ENCODE measurements at regions not wholly inside any gene's neighbourhood (a gene's known extent, or its start where the extent isn't known, plus 50 kb on each side); places are given as distances from the start of the nearest gene placed in this dataset.

DNA sequence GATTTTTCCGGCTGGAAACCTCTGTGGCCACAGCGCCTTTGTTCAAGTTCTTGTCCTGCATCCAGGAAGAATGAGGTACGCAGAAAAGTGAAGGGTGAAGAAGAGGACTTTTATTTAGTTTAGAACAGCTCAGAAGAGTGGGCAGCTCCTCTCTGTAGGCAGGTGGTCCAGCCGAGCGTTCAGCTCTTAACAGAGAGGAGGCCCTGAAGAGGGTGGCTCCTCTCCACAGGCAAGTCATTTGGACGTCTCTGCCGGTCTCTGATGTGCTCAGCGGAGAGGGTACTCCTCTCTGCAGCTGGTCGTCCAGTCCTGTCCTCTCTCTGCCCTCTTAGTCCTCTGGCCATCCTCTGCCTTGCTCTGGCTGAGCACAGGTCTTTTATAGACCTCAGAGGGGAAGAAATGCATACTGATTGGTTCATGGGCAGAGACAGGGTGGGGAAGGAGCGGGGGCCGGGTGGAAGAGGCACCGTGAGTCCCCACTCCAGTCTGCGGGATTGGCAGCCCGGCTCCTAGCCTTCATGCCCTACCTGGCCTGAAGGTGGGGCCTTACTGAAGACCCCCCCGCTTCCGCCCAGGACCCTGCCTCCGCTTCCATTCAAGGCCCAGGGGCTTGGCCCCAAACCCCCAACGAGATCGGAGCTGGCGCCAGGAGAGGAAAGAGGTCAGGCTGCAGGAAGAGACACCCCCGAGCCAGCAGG is 70.0 kb upstream of the NKD1 start:
- Mint-ChIP-seq H3K36me3 (no peaks in the 10 kb centered on the region), H3K4me3 (no peak overlapping the region), H3K4me1 (peaks cover 9% of the 10 kb centered on the region), H3K27ac (no peak overlapping the region), H3K27me3 (peaks cover 10% of the 10 kb centered on the region), H3K9me3 (ENCODE audit: low read depth) (no peaks in the 10 kb centered on the region)
- ATAC-seq, result no peak
- no peak for DNase-seq
- CTCF ChIA-PET, result no interaction called here

DNA sequence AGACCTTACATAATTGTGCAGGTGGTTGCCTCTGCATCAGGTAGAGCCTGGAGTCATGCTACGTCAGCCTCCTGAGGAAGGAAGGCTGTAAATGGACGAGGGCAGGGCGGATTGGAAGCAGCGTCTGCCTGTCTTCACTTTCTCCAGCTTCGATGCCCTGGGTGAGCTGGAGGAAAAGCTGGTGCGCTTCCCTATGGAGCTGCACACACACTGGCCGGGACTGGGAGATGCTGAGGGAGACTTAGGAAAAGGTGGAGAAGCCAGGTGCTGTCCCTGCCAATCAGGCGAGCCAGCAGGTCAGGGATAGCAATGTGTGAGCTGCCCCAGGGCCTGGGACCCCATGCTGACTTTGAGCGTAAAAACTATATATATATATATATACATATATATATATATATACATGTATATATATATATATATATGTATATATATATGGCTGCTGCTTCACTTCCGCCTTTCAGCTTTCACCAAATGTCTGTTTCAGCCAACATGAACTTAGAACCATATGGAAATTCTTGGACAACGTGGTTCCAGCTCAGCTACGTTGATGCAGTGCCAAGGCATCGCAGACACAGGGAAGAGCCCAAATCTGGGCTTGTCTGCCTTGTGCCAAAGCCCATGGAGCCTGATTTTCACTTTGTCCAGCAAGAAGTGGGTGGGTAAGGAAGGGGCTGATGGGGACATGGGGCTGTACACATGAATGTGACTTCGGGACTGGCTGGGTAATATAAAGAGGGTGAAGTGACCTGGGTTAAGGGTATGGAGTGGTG is 71.5 kb upstream of the NKD1 start:
- H3K27me3 Mint-ChIP-seq, result peaks cover 14% of the 10 kb centered on the region
- CTCF ChIA-PET, result no interaction called here
- H3K9me3 Mint-ChIP-seq (ENCODE audit: low read depth), result no peaks in the 10 kb centered on the region
- H3K4me3 Mint-ChIP-seq, result no peak overlapping the region
- peaks cover 13% of the 10 kb centered on the region for H3K4me1 Mint-ChIP-seq
- DNase-seq, result no peak
- no peak for ATAC-seq
- no peaks in the 10 kb centered on the region for H3K36me3 Mint-ChIP-seq
- H3K27ac Mint-ChIP-seq, result no peak overlapping the region

DNA sequence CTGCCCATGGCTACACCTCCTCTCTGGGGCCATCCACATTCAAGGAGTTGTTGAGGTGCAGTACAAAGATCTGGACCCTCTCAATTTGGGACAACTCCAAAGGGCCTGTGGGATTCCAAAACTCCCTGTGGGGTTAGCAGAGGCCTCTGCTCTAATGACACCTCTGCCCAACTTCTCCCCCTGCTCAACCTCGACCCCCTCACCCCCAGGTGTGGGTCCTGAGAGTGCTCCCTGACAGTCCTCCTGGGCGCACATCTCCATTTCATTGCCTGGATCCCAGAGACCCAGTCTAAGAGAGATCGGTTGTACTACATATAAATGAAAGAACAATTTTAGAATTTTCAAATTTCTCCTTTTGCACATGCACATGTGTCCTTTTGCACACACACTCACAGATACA is 73.0 kb upstream of the NKD1 start:
- DNase-seq, result no peak
- H3K27me3 Mint-ChIP-seq, result peaks cover 23% of the 10 kb centered on the region
- no peak overlapping the region for H3K27ac Mint-ChIP-seq
- no peak overlapping the region for H3K4me3 Mint-ChIP-seq
- H3K9me3 Mint-ChIP-seq (ENCODE audit: low read depth), result no peaks in the 10 kb centered on the region
- no peaks in the 10 kb centered on the region for H3K36me3 Mint-ChIP-seq
- CTCF ChIA-PET, result no interaction called here
- peaks cover 13% of the 10 kb centered on the region for H3K4me1 Mint-ChIP-seq
- no peak for ATAC-seq

DNA sequence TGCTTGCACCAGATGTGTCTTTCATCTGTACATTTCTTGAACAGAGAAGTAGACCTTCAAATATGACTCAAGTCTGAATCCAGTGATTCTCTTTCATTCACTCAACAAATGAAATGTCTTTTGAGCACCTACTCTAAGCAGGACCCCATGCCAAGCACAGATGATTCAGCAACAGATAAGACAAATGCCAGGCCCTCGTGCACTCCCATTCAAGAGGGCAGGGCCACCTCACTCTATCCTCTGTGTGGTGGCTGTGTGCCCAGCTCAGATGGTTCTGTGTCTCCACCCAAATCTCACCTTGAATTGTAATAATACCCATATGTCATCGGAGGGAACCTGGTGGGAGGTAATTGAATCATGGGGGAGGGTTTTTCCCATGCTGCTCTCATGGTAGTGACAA is 74.1 kb upstream of the NKD1 start:
- H3K4me3 Mint-ChIP-seq, result no peak overlapping the region
- no peaks in the 10 kb centered on the region for H3K36me3 Mint-ChIP-seq
- H3K4me1 Mint-ChIP-seq, result peaks cover 13% of the 10 kb centered on the region
- DNase-seq, result no peak
- H3K27me3 Mint-ChIP-seq, result peaks cover 28% of the 10 kb centered on the region
- H3K9me3 Mint-ChIP-seq (ENCODE audit: low read depth), result no peaks in the 10 kb centered on the region
- CTCF ChIA-PET, result no interaction called here
- H3K27ac Mint-ChIP-seq, result no peak overlapping the region
- ATAC-seq, result no peak

DNA sequence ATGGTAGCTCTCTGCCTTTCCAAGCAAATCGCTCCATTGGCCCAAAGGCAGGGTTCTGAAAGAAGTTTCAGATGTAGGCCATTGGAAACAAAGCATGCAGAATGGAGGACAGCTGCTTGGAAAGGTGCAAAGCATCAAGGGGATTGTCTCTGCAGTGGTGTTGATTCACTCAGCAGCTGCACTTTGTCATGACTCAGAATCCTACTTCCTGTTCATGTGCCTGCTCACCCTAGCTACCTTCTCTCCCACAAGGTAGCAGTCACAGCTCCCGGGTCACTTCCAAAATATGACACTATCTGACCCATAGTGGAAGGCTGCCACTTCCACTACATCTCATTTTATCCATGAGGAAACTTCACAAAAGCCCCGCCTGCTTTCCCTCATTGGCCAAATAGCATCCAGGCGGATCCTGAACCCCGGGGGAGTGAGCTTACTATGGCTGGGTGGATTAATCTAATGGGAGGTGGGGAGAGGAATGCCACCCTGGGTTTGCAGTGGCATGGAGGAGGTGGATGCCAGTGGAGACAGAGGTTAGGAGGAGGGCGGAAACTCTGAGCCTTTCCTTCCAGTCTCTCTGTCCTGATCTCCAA is 74.7 kb upstream of the NKD1 start:
- no peak overlapping the region for H3K4me3 Mint-ChIP-seq
- CTCF ChIA-PET, result interaction anchor here (0.9 kb wide), 1 partner anchor 36 kb away, joined by 3 read pairs; no protein-coding TSS in a partner anchor
- ATAC-seq, result peak; percentile 47

DNA sequence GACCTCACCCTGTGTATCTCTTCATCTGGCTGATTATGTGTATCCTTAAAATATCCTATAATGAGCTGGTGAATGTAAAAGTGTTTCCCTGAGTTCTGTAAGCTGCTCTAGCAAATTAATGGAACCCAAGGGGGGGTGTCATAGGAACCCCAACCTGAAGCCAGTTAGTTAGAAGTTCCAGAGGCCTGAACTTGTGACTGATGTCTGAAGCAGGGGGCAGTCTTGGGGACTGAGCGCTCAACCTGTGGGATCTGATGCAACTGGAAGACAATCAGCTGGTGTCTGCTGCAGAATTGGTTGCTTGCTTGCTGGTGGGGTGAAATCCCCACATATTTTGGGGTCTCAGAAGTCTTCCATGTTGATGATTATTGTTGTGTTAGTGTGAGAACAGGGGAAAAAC is 75.7 kb upstream of the NKD1 start:
- H3K27ac Mint-ChIP-seq, result no peak overlapping the region
- CTCF ChIA-PET, result interaction anchor here (1.7 kb wide), 1 partner anchor 16 kb away, joined by 3 read pairs; no protein-coding TSS in a partner anchor
- no peaks in the 10 kb centered on the region for H3K36me3 Mint-ChIP-seq
- ATAC-seq, result no peak
- DNase-seq, result no peak
- H3K27me3 Mint-ChIP-seq, result peaks cover 41% of the 10 kb centered on the region
- H3K9me3 Mint-ChIP-seq (ENCODE audit: low read depth), result no peaks in the 10 kb centered on the region
- H3K4me3 Mint-ChIP-seq, result no peak overlapping the region
- peaks cover 18% of the 10 kb centered on the region for H3K4me1 Mint-ChIP-seq

More for the DNA sequence above, 74.7 kb upstream of the NKD1 start:
- H3K27me3 Mint-ChIP-seq, result peaks cover 35% of the 10 kb centered on the region
- H3K9me3 Mint-ChIP-seq (ENCODE audit: low read depth), result no peaks in the 10 kb centered on the region
- peaks cover 14% of the 10 kb centered on the region for H3K4me1 Mint-ChIP-seq
- no peak overlapping the region for H3K27ac Mint-ChIP-seq
- no peaks in the 10 kb centered on the region for H3K36me3 Mint-ChIP-seq
- peak; percentile 46 for DNase-seq

DNA sequence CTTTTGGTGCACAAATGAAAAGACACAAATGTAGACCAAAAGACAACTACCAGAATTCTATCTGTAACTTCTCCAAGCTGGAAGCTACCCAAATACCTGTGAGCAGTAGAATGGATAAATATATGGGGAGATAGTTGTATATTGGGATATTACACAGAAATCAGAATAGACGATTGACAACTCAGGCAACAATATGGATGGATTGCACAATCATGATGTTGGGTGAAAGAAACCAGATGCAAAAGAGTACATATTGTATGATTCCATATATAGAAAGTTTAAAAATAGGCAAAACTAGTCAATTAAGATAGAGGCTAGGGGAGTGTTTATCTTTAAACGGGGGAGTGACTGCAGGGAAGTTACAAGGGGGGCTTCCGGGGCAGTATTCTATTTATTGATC is 77.5 kb upstream of the NKD1 start:
- no peak overlapping the region for H3K27ac Mint-ChIP-seq
- ATAC-seq (no peak), DNase-seq (no peak)
- no peaks in the 10 kb centered on the region for H3K9me3 Mint-ChIP-seq (ENCODE audit: low read depth)
- H3K27me3 Mint-ChIP-seq, result peaks cover 53% of the 10 kb centered on the region
- H3K4me1 Mint-ChIP-seq, result peaks cover 18% of the 10 kb centered on the region
- no peak overlapping the region for H3K4me3 Mint-ChIP-seq
- no peaks in the 10 kb centered on the region for H3K36me3 Mint-ChIP-seq
- CTCF ChIA-PET, result no interaction called here

DNA sequence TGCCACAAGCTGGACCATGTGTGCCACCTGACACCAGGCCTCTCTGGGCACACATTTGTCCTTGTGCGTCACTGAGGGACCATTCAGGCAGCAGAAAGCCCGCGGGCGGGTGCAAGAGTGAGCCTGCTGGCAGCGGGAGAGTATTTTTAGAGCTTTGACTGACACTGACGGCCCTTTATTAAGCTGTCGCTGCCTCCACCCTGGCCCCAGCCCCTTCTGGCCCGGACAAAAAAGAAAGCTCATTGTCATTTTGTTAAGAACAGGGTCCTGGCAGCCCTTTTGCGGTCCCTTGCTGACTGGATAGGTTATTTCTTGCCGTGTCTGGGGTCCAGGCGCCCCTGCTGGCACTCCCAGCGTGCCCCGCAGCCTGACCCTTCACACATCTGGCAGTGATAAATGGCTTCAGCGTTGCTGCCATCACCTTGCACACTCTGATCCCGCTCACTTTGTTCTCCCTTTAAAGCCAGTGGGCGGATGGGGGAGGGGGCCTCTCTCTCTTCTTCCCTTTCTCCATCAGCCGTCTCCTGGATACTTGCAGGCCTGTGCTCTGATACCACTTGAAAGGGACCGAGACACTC is 78.4 kb upstream of the NKD1 start:
- no peak for DNase-seq
- H3K27me3 Mint-ChIP-seq, result peaks cover 53% of the 10 kb centered on the region
- H3K9me3 Mint-ChIP-seq (ENCODE audit: low read depth), result no peaks in the 10 kb centered on the region
- H3K36me3 Mint-ChIP-seq, result no peaks in the 10 kb centered on the region
- no peak for ATAC-seq
- CTCF ChIA-PET, result no interaction called here
- H3K4me1 Mint-ChIP-seq, result peaks cover 18% of the 10 kb centered on the region
- H3K27ac Mint-ChIP-seq, result no peak overlapping the region
- H3K4me3 Mint-ChIP-seq, result no peak overlapping the region

DNA sequence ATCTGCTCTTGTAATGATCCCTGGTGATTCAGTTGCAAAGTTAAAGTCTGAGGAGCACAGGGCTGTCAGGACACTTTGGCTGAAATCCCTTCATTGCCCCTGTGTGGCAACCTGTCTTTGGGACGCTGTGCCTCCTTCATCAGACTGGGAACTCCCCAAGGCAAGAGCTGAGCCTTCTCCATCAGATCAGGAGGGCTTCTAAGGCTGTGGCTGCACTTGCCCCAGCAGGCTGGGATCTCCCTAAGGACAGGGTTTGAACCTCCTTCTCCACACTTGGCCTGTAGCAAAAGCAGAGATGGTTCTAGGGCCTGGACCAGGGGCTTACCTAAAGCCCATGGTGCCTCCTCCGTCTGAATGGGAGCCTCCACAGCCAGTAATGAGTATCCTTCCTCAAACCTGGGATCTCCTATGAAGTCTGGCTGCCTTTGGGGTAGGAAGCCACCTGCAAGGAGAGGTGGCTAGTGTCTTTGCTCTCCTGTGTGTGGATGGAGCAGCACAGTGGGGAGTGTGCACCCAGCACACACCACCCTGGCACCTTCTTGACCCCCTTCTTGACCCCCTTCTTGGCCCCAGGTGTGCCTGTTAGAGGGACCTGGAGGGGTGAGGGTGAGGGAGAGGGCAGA is 79.0 kb upstream of the NKD1 start:
- Mint-ChIP-seq H3K9me3 (ENCODE audit: low read depth) (no peaks in the 10 kb centered on the region), H3K36me3 (no peaks in the 10 kb centered on the region), H3K4me1 (peaks cover 17% of the 10 kb centered on the region), H3K4me3 (no peak overlapping the region), H3K27ac (no peak overlapping the region), H3K27me3 (peaks cover 53% of the 10 kb centered on the region)
- DNase-seq (no peak), ATAC-seq (no peak)
- CTCF ChIA-PET, result no interaction called here

DNA sequence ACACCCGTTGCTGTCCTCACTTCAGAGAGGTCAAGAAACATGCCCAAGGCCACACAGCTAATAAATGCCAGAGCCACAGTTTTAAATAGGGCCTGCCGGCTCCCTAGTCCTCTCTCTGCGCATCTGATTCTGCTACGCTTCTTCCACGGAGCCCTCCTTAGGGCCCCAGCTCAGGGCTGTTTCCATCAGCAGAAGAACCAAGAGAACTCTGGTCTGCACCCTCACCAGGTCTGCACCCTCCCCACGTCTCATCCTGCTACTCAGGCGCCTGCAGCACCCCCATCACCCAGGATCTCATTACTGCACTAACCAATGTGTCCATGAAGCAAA is 79.5 kb upstream of the NKD1 start:
- Mint-ChIP-seq H3K36me3 (no peaks in the 10 kb centered on the region), H3K4me1 (peaks cover 12% of the 10 kb centered on the region), H3K27ac (no peak overlapping the region), H3K9me3 (ENCODE audit: low read depth) (no peaks in the 10 kb centered on the region), H3K27me3 (peaks cover 53% of the 10 kb centered on the region), H3K4me3 (no peak overlapping the region)
- DNase-seq, result no peak
- CTCF ChIA-PET, result no interaction called here
- ATAC-seq, result no peak

DNA sequence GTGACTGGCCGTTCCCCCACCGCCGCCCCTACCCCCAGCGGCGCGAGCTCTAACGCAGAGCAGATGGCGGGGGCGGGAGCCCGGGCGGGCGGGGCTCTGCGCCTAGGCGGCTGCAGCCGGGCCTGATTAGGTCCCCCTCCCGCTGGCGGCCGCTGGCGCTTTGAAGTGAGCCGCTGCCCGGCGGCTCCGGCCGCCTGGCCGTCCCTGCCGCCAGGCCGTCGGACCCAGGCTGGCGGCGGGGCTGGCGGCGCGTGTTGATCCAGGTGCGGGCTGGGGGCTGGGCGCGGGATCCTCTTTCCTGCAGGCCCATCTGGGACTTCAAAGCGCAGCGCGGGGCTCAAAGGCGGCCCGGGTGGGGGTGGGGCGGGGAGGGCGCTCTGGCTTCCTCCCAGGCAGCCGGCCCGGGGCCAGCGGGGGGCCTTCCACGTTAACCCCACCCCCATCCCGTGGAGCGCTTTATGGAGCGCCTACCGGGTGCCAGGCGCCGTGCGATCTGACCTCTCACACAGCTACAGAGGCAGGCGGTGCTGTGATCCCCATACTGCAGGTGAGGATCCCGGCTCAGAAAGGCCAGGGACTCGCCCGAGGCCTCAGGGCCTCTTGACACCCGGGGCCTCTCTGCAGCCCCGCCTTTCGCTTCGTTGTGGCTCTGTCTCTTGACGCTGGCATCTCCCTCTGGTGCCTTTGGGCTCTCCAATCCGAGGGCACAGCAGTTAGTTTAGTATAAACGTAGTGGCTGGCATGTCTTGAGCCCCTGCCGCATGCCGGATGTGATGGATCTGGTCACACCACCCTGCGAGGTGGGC is 80.0 kb upstream of the NKD1 start:
- H3K27me3 Mint-ChIP-seq, result peaks cover 53% of the 10 kb centered on the region
- DNase-seq, result no peak
- H3K4me3 Mint-ChIP-seq, result no peak overlapping the region

DNA sequence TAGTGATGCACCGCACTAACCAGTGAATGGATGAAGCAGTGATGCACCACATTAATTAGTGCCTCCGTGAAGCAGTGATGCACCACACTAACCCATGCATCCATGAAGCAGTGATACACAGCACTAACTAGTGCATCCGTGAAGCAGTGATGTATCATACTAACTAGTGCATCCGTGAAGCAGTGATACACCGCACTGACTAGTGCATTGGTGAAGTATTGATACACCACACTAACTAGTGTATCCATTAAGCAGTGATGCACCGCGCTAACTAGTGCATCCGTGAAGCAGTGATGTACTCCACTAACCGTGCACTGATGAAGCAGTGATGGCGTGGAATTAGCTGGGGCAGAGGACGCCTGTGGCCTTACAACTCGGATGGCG is 80.6 kb upstream of the NKD1 start:
- CTCF ChIA-PET, result no interaction called here
- Mint-ChIP-seq H3K4me3 (no peak overlapping the region), H3K27ac (no peak overlapping the region), H3K36me3 (no peaks in the 10 kb centered on the region), H3K9me3 (ENCODE audit: low read depth) (no peaks in the 10 kb centered on the region), H3K27me3 (peaks cover 51% of the 10 kb centered on the region), H3K4me1 (peaks cover 5% of the 10 kb centered on the region)
- no peak for ATAC-seq
- DNase-seq, result no peak

More for the DNA sequence above, 80.0 kb upstream of the NKD1 start:
- CTCF ChIA-PET, result no interaction called here
- Mint-ChIP-seq H3K9me3 (ENCODE audit: low read depth) (no peaks in the 10 kb centered on the region), H3K27ac (no peak overlapping the region), H3K4me1 (peaks cover 7% of the 10 kb centered on the region), H3K36me3 (no peaks in the 10 kb centered on the region)
- ATAC-seq, result no peak

DNA sequence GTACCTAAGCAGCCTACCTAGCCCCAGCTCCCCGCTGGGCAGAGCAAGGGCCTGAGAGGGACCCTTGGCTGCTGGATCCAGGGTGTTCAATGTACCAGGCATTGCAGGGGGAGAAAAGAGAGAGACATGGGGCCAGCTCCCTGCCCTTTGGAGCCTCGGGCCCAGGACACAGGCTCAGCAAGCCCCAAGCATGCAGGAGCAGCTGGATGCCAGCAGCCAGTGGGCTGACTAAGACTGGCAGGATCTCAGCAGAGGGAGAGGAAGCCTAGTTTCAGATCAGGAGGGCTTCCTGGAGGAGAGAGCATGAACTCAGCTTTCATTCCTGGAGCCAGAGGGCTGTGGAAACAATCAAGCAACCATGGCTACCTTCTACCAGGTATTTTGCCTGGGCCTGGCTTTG is 82.0 kb upstream of the NKD1 start:
- no peak for ATAC-seq
- CTCF ChIA-PET, result interaction anchor here (1.2 kb wide), 1 partner anchor 11 kb away, joined by 3 read pairs; no protein-coding TSS in a partner anchor
- no peaks in the 10 kb centered on the region for H3K36me3 Mint-ChIP-seq
- H3K9me3 Mint-ChIP-seq (ENCODE audit: low read depth), result no peaks in the 10 kb centered on the region
- H3K27me3 Mint-ChIP-seq, result peaks cover 43% of the 10 kb centered on the region
- DNase-seq, result no peak
- no peak overlapping the region for H3K4me3 Mint-ChIP-seq
- H3K27ac Mint-ChIP-seq, result no peak overlapping the region
- H3K4me1 Mint-ChIP-seq, result peaks cover 5% of the 10 kb centered on the region

Data from activated CD8-positive, alpha-beta memory T cell treated with anti-CD3 and anti-CD28 coated beads, Interleukin-2, amount 10 ng/mL, durations not matched to agents 7 days and 5 days (primary cell).